CD1c-positive myeloid dendritic cell (primary cell): ENCODE measurements at regions not wholly inside any gene's neighbourhood (a gene's known extent, or its start where the extent isn't known, plus 50 kb on each side); places are given as distances from the start of the nearest gene placed in this dataset.

Source experiments
- DNase-seq: peaks from one replicate; pipeline ENCODE4 v3.0.0-alpha.2; 2016; ENCODE audit errors: extremely low spot score

DNA sequence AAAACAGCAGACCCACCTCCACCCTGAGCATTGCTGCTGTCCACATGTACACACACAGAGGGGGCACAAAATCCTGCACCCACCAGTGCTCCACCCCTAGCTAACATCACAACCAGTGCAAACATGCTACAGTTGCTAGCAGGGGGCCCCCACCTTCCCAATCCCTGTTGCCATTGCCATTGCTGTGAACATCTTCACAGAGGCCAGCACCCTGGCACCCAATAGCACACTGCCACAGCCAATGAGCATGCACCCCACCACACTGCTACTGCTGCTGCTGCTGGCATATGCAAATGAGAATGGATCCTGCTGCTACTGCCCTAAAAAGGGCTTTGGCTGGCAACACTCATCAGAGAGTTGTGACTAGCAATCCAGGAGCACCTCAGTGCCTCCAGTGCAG lies 1061.9 kb downstream of the ARAP2 start:
- DNase-seq = no peak

DNA sequence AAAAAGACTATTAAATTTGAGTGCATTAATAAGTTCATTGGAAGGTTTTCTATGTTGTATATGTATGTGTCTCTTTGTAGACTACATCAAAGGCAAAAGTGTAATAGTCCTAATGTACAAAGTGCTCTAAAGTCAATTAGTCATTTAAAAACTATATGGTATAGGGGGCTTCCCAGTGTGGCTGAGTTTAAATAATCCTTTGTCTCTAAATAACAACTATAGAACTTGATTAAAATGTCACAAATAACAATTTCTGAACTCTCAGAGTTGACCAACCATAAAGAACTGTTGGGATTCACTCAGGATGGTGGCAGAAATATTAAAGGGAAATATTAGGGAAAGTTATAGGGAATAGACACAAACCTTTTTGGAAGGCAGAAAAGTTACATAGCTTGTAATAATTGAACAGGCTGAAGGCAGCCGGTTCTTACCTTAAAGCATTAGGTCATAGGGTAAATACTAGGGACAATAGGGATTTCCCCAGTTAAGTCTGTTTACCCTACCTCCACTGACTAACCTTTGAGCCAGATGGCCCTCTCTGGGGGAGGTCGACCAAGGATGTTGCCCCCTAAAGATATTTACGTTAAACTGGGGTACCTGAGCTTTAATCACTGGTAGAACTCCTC lies 1054.2 kb downstream of the ARAP2 start:
- DNase-seq = no peak

DNA sequence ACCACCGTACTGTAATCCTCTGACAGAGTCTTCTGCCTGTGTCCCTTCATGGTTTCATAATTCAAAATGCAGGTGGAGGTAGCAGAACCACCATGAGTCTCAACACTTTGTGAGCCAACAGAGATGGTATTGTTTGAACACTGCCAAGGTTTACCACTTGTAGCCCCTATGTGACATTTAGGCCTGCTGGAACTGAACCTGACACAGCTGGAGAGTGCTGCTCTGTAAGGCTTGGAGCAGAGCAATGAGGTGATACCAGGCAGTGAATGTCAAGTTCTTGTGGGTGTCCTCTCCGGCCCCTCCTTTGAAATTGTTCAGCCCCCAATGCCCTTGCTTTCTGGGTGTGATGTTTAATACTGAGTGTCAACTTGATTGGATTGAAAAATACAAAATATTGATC lies 1042.9 kb downstream of the ARAP2 start:
- no peak for DNase-seq

DNA sequence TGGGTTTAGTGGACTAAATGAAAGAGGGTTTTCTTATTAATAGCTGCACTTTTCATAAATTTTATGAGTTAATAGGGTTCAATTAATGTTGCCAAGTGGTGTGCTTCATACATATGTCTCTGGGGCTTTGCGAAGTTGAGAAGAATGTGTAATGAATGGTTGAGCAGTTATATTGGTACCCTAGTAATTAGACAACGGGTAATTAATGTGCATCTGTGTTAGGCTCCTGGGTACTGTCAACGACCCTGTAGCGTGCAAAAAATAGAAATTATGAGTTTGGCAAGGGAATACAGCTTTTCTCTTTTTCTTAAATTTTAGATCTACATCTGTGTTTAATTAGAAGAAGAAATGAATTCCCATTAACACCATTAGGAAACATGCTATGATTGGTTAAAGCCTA lies 1027.7 kb downstream of the ARAP2 start:
- no peak for DNase-seq

DNA sequence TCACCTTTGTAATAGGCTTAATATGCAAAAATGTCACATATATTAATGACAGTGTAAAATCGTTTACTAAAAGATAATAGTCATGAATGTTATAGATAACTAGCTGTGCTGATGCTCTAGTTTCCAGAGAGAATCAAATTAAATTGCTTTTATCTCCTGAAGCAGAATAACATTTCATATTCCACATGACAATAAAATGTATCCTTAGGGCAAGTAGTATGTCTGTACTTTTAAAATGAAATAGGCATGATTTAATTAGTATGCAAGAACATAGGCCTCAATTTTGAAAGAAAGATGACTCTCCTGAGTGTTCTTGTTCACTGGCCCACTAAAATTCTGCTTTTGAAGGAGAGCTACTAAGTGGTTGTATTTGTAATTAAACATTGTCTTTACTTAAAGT lies 1027.0 kb downstream of the ARAP2 start:
- no peak for DNase-seq

DNA sequence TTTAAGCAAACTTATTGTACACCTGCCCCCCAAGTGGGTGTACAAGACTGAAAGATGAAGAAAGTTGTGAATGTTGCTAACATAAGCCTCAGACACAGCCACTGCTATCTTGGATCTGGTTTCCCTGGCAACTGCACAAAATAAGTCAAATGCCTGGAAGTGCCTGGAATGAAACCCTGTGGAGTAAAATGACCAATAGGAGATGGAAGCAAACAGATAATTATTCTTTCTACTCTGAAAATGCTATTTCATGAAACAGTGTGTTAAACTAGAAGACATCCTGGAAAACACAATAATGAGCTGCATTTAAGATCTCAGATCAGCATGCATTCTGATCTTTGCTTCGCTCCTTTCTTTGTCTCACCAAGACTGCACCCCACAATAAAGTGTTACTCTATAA lies 1016.0 kb downstream of the ARAP2 start:
- no peak for DNase-seq

DNA sequence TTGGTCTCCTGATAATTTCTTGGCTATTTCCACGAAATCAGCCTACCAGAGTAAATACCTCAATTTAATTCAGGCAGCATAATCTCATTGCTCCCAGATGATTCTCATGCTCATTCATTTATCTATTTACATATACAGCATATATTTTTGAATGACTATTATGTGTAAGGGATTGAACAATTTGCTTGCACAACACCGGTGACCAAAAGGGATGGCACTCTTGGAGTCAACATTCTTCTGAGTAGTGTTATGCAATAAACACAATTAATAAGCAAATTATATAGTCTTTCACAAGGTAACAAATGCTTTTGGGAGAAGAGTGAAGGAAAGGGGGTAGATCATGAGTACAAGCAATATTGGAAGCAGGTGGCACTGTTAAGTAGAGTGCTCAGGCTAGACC lies 1015.3 kb downstream of the ARAP2 start:
- DNase-seq = no peak

DNA sequence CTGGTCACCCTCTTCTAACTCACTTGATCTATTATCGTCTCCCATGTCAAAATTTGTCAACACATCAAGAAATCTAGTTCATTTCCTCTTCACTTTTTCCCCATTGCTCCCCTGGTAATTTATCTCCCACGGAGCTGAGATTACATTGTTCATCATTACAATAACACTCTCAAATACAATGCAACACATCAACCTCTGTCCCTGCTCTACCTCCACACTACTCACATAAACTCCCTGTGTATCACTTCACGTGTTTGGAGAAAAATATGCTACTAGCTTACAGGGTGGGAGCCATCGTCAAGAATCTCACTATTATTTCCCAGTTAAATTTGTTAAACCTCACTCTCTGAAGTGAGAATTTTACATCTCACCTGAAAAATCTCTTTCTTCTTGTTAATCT lies 1006.4 kb downstream of the ARAP2 start:
- DNase-seq = no peak

DNA sequence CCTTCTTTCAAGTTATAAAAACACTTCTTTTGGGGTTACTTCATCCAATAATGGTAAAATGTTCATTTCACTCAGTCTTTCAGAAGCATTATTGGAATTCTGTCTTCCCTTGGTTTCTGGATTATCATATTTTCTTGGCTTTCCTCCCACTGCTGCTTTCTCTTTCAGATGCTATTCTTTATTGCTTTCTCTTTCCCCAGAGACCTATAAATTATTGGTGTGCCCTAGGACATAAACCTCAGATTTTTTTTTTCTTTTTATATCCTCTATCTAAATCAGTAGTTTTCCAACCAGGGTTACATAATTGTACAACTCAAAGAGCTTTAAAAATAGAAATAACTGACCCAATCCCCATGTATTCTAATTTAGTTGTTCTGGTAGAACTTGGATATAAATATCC lies 1005.5 kb downstream of the ARAP2 start:
- no peak for DNase-seq

DNA sequence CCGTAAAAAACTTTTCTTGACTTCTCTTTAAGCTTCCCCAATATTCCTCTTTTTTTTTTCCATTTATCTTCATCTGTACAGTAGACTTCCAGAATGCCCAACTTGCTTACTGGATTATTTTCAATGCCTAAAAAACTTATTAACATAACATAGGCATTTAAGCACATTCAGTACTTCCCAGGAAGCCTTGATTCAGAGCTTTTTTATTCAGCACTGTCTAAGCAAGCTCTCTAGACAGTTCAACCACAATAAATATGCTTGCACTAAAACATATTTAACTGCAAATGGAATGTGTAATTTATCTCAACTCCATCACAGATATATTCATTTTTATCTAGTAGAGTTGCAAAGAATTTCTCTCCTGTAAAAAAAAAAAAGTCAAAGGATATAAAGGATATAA lies 997.8 kb downstream of the ARAP2 start:
- DNase-seq = no peak

DNA sequence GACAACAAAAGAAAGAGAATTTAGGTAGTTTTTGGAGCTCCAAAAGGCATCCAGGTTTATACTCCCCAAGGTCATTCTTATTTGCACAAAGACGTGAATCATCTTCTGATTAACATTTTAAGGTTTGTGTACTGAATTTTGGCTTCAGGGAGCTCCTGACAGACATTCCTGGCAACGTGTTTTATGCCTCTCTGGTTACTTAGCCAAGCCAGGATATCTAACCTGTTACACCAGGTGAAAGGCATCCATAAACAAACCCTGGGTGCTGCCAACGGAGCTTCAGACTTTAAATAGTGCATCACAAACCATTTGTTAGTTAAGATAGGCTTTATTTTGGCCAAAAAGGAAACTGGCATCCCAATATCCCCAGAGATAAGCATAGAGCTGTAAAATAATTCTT lies 997.3 kb downstream of the ARAP2 start:
- no peak for DNase-seq

DNA sequence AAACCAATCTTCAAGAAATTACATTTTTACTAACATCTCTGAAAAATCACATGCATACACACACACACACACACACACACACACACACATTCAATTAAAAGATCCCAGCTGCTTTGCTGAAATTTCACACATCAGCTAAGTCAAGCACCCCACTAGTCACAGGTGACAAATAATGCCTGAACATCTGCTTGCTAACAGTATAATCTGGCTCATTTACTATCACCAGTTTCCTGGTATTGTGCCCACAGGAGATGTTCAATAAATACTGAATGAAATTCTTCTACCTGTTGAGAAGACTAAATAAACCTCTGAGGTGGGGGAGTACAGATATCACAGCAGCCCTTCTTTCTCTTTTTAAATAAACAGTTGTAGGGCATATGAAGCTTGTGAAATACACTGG lies 994.0 kb downstream of the ARAP2 start:
- no peak for DNase-seq

DNA sequence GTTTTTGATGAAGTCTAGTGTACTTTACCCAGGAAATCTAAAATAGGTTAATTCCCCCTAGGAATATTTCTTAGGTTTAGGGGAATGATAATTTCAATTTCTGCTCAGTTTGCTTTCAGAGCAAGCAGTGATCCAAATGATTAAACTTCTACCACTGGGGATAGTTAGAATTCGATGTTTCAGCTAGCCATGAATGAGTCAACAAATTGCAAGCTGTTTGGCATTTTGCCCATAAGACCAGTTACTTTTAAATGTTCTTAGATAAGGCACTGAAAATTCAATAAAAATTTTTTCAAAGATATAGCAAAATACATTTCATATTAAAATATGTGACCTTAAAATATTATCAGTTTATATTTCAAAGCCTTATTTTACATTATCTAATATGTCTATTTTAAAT lies 993.6 kb downstream of the ARAP2 start:
- no peak for DNase-seq

DNA sequence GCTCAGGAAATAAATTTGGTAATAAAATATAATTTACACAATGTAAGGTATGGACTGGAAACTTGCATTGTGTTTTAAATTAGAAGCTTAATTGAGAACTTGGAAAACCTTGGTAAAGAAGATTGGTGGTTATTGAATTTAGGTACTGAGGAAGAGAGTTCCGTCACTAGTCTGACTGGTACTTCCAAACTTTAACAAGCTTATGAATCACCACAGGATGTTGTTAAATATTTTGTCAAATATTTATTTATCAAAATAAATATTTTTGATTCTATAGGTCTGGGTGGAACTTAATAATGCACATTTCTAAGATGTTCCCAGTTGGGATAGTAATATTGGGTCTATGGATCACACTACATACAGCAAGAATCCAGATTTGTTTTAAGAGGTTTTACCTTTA lies 992.2 kb downstream of the ARAP2 start:
- no peak for DNase-seq

DNA sequence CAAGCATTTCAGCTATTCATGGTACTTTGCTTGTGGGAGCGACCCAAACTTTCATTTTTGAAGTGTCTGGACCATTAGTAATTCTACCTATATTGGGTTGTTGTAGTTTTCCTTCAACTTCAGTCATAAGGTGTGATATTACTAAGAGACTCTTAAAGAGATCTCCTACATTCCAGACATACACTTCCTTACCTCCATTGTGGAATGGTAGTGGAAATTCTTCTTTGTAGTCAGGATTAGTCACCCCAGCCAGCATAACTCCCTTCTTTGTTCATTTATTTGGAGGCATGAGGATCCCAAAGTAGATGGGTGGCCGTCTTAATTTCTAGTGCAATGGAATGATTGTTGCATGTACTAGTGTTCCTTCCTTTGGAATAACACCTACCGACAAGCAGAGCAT lies 991.4 kb downstream of the ARAP2 start:
- DNase-seq = no peak

DNA sequence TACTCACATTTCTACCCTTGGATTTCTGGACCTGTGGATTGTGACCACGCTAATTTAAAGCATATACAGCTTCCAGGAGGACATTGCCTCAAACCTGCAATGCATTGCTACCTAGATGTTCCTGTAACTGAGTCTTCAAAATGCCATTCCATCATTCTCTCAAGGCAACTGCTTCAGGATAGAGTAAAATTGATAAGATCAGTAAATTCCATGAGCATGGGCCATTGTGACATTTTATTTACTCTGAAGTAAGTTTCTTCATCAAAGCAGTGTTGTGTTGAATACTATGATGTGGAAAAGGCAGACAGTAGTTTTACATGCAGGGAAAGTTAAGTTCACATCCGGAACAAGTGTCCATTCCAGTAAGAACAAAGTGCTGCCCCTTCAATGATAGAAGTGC lies 991.0 kb downstream of the ARAP2 start:
- DNase-seq = no peak

DNA sequence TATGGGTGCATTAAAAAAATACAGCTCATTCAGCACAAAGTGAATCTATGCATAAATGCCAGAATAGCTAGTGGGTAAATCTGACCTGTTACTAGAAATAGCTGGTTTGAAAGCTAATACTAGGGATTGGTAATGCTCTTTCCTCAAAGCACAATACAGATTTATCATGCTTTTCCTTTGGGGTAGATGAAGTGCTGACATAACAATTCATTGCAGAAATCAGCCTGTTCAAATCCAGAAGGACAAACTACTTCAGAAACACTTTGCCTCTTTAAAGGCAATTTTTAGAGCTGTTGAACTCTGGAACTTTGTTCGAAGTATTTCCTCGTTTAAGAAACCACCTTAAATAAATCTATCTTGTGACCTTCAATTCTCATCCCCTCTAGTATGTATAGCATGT lies 957.9 kb downstream of the ARAP2 start:
- DNase-seq = no peak

DNA sequence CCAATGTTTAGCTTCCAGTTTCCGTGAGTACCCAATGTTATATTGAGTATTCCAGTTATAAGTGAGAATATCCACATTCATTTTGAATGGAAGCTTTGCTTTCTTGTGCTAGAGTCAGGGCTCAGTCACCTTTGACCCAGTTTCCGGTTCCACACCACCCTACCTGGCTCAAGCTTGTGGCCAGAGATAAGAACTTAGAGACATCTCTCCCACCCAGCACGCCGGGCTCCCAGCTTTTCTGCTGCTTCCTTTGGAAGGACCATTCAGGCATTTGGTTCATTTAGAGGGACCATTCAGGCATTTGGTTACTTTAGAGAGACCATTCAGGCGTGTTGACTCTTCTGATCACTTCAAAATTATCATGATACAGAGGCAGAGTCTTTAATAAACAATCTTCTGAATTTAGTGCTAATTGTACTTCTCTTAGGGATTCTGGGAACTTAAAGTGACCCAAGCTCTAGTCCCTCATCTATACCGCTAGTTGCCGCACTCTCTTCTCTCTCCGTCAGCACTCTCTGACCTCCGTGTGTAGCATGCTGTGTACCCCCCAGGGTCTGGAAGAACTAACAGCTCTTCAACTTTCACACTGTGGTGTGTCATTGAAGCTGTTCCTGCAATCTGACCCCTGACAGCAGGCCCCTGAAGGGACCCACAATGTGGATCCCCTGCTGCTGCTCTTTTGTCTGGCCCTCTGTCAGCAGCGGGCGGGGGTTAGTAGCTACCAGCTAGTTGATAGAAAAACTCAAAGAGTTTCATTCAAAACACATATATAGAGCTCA lies 943.1 kb downstream of the ARAP2 start:
- DNase-seq = no peak

DNA sequence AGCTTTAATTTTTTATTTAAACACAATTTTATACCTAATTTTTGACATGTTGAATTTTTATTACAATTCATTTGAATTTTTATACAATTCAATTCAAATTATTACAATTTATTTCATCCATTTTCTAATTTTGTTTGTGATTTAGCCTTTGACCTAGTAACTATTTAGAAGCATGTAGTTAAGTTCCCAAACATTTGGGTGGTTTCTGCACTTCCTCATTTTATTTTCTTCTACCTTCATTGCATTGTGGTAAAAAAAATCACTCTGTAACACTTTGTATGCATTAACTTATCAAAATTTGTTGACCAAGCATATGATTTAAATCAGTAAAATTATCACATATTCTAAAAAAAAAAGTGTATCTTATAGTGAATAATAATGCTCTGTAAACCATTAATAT lies 928.9 kb downstream of the ARAP2 start:
- DNase-seq = no peak

DNA sequence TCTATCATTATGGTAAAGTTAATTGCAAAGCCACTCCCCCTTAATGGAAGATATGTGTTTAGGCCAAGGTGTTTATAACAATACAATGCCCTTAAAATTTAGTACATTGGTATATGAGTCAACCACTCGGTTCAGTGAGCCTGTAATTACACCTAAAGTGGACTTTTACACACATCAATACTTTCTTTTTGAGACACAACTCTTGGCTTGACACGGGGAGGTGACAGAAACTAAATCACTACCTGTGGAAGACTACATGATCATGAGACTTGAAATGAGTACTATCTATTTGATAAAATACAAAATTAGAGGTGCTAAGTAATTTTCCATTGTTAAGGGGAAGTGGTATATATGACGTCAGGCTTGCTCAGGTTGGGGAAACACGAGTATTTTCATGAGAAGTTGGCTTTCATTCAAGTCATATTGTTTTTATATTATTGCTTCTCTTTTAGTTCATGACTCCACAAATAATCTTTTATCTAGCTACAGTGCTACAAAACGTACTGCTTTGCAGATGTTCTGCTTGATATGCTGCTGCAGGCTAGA lies 918.3 kb downstream of the ARAP2 start:
- DNase-seq = no peak

DNA sequence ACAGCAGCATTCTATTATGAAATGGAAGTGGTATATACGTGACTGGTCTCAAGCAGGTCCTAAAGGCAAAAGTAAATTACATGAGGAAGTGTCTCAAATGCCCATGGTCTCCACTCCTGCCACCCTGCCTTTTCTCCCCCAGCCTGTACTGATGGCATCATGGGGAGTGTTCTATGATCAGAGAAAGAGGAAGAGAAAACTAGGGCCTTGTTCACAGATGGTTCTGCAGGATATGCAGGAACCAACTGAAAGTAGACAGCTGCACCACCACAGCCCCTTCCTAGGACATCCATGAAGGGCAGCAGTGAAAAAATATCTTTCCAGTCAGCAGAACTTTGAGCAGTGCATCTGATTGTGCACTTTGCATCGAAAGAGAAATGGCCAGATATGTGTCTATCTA lies 901.5 kb downstream of the ARAP2 start:
- no peak for DNase-seq

DNA sequence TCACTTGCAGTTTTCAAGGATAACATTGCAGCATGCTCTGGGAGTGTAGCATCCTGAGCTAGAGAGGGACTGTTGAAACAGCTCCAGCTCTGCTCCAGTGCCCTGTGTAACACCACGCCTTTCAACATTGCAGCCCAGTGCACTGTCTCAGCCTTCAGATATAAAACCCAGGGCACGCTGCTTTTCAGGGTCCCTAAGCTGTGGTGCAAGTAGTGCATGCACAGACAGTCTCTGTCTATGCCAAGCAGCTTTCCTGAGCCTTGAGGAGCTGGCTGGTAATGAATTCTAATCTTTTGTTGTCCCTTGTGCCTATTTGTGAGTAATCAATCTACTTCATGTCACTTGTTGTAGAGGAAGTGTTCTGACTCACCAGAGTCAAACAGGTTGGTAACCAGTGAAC lies 897.0 kb downstream of the ARAP2 start:
- DNase-seq = no peak

DNA sequence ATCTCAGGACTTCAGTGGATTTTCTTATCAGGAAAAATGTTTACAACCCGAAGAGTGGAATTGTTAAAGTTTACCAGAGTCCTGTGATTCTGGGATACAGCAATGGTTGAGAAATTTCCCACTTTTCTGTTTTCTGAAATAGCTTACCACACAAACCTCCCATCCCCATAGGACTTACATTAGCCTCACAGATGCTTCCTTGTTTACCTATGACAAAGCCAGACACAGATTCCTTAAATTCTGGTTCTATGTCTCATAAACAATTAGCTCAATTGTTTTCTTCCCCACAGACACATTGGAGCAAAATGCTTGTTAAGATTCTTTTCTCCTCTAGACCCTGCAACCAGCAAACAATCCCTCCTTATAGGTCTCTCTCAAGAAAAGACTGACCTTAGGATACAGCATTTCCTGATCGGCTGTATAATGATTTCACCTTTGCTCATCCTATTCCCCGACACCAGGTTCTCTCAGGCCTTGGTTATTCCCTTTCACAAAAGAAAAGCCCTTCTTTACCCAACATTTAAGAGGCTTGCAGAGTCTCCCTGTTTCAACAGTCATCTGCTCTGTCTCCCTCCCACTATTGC lies 886.2 kb downstream of the ARAP2 start:
- DNase-seq = no peak
